Endothelial cell (in vitro differentiated cells): ENCODE measurements at regions not wholly inside any gene's neighbourhood (a gene's known extent, or its start where the extent isn't known, plus 50 kb on each side); places are given as distances from the start of the nearest gene placed in this dataset.

Experiments
- DNase-seq: peaks from one replicate; pipeline ENCODE4 v3.0.0; 2021; ENCODE audit warnings: low spot score
- H3K27ac Mint-ChIP-seq: one replicate; pipeline ENCODE4 v1.8.0; 2021; ENCODE audit warnings: mixed read lengths, inconsistent platforms; ENCODE audit not compliant: unreplicated experiment
- H3K27me3 Mint-ChIP-seq: one replicate; pipeline ENCODE4 v1.8.0; 2021; ENCODE audit warnings: mild to moderate bottlenecking, moderate library complexity, mixed read lengths, inconsistent platforms; ENCODE audit not compliant: unreplicated experiment
- H3K36me3 Mint-ChIP-seq: one replicate; pipeline ENCODE4 v1.8.0; 2021; ENCODE audit warnings: mild to moderate bottlenecking, low read depth, mixed read lengths, inconsistent platforms; ENCODE audit not compliant: unreplicated experiment
- H3K4me1 Mint-ChIP-seq: one replicate; pipeline ENCODE4 v1.8.0; 2021; ENCODE audit warnings: mild to moderate bottlenecking, mixed read lengths, inconsistent platforms; ENCODE audit not compliant: unreplicated experiment
- H3K4me3 Mint-ChIP-seq: one replicate; pipeline ENCODE4 v1.8.0; 2021; ENCODE audit warnings: mild to moderate bottlenecking, mixed read lengths, inconsistent platforms; ENCODE audit not compliant: unreplicated experiment
- H3K9me3 Mint-ChIP-seq: one replicate; pipeline ENCODE4 v1.8.0; 2021; ENCODE audit warnings: mixed read lengths, inconsistent platforms; ENCODE audit not compliant: unreplicated experiment
- CTCF ChIP-seq: fragments of 200-600 bp; sonication (generic); IDR thresholded peaks from one replicate; pipeline ENCODE4 v1.5.0; 2021; ENCODE audit warnings: antibody characterized with exemption; ENCODE audit not compliant: unreplicated experiment

- Mint-ChIP-seq H3K27ac (no peak overlapping the region), H3K4me1 (no peaks in the 10 kb centered on the region), H3K27me3 (peaks cover 1% of the 10 kb centered on the region), H3K4me3 (no peak overlapping the region), H3K36me3 (no peaks in the 10 kb centered on the region), H3K9me3 (no peaks in the 10 kb centered on the region)
- TF ChIP-seq CTCF = no peak
- no peak for DNase-seq
Measured at GRCh38 chr5:99272576-99272975, 343.8 kb upstream of the CHD1 start.

- Mint-ChIP-seq H3K4me3 (no peak overlapping the region), H3K27me3 (no peaks in the 10 kb centered on the region), H3K27ac (no peak overlapping the region), H3K9me3 (no peaks in the 10 kb centered on the region), H3K36me3 (no peaks in the 10 kb centered on the region), H3K4me1 (no peaks in the 10 kb centered on the region)
- TF ChIP-seq CTCF = no peak
- DNase-seq = no peak
Measured at GRCh38 chr5:99258819-99259218, 330.0 kb upstream of the CHD1 start.

GRCh38 chr5:99248066-99248465 lies 319.3 kb upstream of the CHD1 start:
- no peak for DNase-seq
- peaks cover 20% of the 10 kb centered on the region for H3K4me1 Mint-ChIP-seq
- no peaks in the 10 kb centered on the region for H3K9me3 Mint-ChIP-seq
- peaks cover 2% of the 10 kb centered on the region for H3K27me3 Mint-ChIP-seq
- H3K4me3 Mint-ChIP-seq = no peak overlapping the region
- H3K36me3 Mint-ChIP-seq = no peaks in the 10 kb centered on the region
- peak overlapping the region; percentile 97 for H3K27ac Mint-ChIP-seq
- no peak for TF ChIP-seq CTCF

- peak overlapping the region; percentile 97 for H3K27ac Mint-ChIP-seq
- no peak overlapping the region for H3K4me3 Mint-ChIP-seq
- DNase-seq = no peak
- no peak for TF ChIP-seq CTCF
- H3K9me3 Mint-ChIP-seq = no peaks in the 10 kb centered on the region
- H3K36me3 Mint-ChIP-seq = no peaks in the 10 kb centered on the region
- peaks cover 2% of the 10 kb centered on the region for H3K27me3 Mint-ChIP-seq
- peaks cover 24% of the 10 kb centered on the region for H3K4me1 Mint-ChIP-seq
Measured at GRCh38 chr5:99247346-99247745, 318.5 kb upstream of the CHD1 start.

DNA sequence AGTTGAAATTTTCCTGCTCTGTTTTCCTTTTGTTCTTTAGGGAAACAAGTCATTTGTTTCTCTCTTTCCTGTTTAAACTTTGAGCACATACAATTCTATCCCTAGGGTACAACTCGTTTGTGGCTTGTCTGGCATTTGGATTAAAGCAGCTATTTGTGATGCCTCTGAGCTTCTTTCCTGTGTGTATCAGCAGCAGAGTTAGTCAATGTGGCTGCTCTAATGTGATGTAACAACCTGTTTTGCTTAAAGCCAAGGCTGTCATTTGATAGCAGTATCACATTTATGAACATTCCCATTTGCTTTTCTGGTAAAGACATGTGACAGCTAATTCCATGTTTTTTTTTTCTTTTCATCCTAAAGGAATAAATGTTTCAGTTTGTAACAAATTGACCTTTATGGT lies 314.3 kb upstream of the CHD1 start:
- no peak overlapping the region for H3K27ac Mint-ChIP-seq
- DNase-seq = no peak

More for the DNA sequence above, 314.3 kb upstream of the CHD1 start:
- Mint-ChIP-seq H3K4me3 (no peak overlapping the region), H3K27me3 (no peaks in the 10 kb centered on the region), H3K36me3 (no peaks in the 10 kb centered on the region), H3K9me3 (no peaks in the 10 kb centered on the region), H3K4me1 (peaks cover 14% of the 10 kb centered on the region)
- TF ChIP-seq CTCF = no peak
